ENCODE measurements at regions not wholly inside any gene's neighbourhood (a gene's known extent, or its start where the extent isn't known, plus 50 kb on each side); places are given as distances from the start of the nearest gene placed in this dataset.

DNA sequence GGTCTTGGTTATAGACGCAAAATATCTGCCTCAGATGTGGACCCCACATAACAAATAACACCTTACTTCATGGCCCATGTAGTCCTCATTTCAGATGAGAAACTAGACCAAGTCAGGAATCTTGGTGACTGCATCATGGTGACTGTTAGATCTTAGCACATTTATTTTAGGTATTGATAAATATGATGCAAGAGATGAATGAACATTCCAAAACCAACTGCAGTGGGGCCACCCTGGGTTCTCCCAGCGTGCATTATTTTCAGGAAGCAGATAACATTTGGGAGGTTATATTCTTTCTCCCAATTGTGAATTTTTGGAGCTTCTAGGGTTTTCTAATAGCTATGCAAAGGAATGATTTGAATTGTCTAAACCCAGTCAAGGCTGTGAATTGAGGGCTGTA lies 55.2 kb upstream of the PTGR2 start:
- Histone ChIP-seq H3K27me3 (ENCODE audit: insufficient read depth, low read length) (no peaks in the 10 kb centered on the region), H3K36me3 (ENCODE audit: insufficient read depth, low read length) (no peaks in the 10 kb centered on the region), H3K9me2 (ENCODE audit: low read depth, low read length) (no peaks in the 10 kb centered on the region), H3F3A (ENCODE audit: insufficient read depth, low read length) (no peaks in the 10 kb centered on the region), H3K9ac (ENCODE audit: low read length) (no peak overlapping the region), H3K27ac (ENCODE audit: low read depth, low read length, poor library complexity, severe bottlenecking) (no peak overlapping the region), H2AFZ (ENCODE audit: low read length) (no peak overlapping the region), H3K4me3 (ENCODE audit: low read depth, low read length, poor library complexity, severe bottlenecking) (no peak overlapping the region), H3K9me3 (ENCODE audit: low read length) (no peaks in the 10 kb centered on the region), H3K4me1 (ENCODE audit: insufficient read depth, low read length, severe bottlenecking) (peaks cover 7% of the 10 kb centered on the region), H3K79me2 (ENCODE audit: insufficient read depth, low read length) (no peaks in the 10 kb centered on the region), H3K4me2 (ENCODE audit: low read length) (no peak overlapping the region), H4K20me1 (ENCODE audit: insufficient read depth, low read length) (no peaks in the 10 kb centered on the region)
- no peak for TF ChIP-seq EZH2 (IDR thresholded peaks at IDR 0.05; ENCODE audit: borderline replicate concordance, low read length)
- TF ChIP-seq, protein P1, sequence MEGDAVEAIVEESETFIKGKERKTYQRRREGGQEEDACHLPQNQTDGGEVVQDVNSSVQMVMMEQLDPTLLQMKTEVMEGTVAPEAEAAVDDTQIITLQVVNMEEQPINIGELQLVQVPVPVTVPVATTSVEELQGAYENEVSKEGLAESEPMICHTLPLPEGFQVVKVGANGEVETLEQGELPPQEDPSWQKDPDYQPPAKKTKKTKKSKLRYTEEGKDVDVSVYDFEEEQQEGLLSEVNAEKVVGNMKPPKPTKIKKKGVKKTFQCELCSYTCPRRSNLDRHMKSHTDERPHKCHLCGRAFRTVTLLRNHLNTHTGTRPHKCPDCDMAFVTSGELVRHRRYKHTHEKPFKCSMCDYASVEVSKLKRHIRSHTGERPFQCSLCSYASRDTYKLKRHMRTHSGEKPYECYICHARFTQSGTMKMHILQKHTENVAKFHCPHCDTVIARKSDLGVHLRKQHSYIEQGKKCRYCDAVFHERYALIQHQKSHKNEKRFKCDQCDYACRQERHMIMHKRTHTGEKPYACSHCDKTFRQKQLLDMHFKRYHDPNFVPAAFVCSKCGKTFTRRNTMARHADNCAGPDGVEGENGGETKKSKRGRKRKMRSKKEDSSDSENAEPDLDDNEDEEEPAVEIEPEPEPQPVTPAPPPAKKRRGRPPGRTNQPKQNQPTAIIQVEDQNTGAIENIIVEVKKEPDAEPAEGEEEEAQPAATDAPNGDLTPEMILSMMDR (IDR thresholded peaks at IDR 0.05; ENCODE audit: low read length), result no peak

DNA sequence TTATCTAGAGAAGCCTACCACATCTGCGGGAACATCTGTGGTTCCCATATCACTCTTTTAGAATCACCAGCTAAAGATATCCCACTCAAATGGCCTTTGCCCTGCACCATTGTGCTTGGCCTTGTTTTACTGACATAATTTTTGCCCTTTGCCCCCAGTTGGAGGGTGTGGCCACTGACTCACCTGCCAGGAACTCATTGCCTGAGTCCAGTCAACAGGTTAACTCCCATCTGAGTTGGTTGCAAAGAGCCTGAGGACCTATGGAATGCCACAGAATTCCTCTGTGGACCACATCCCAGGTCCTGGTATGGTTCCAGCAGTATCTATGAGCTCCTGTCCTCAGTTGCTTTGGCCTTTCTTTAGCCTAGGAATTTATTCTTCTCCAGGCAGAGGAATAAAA lies 55.7 kb upstream of the PTGR2 start:
- no peaks in the 10 kb centered on the region for H3K27me3 ChIP-seq (ENCODE audit: insufficient read depth, low read length)
- H3K36me3 ChIP-seq (ENCODE audit: insufficient read depth, low read length), result no peaks in the 10 kb centered on the region
- H4K20me1 ChIP-seq (ENCODE audit: insufficient read depth, low read length), result no peaks in the 10 kb centered on the region
- H3K4me1 ChIP-seq (ENCODE audit: insufficient read depth, low read length, severe bottlenecking), result peaks cover 7% of the 10 kb centered on the region
- no peaks in the 10 kb centered on the region for H3F3A ChIP-seq (ENCODE audit: insufficient read depth, low read length)
- no peak overlapping the region for H2AFZ ChIP-seq (ENCODE audit: low read length)
- no peak overlapping the region for H3K9ac ChIP-seq (ENCODE audit: low read length)
- H3K4me3 ChIP-seq (ENCODE audit: low read depth, low read length, poor library complexity, severe bottlenecking), result no peak overlapping the region
- no peaks in the 10 kb centered on the region for H3K9me3 ChIP-seq (ENCODE audit: low read length)
- H3K27ac ChIP-seq (ENCODE audit: low read depth, low read length, poor library complexity, severe bottlenecking), result no peak overlapping the region
- no peaks in the 10 kb centered on the region for H3K79me2 ChIP-seq (ENCODE audit: insufficient read depth, low read length)
- TF ChIP-seq, protein P1 (IDR thresholded peaks at IDR 0.05; ENCODE audit: low read length), result no peak
- TF ChIP-seq EZH2 (IDR thresholded peaks at IDR 0.05; ENCODE audit: borderline replicate concordance, low read length), result no peak
- H3K4me2 ChIP-seq (ENCODE audit: low read length), result no peak overlapping the region
- no peaks in the 10 kb centered on the region for H3K9me2 ChIP-seq (ENCODE audit: low read depth, low read length)

DNA sequence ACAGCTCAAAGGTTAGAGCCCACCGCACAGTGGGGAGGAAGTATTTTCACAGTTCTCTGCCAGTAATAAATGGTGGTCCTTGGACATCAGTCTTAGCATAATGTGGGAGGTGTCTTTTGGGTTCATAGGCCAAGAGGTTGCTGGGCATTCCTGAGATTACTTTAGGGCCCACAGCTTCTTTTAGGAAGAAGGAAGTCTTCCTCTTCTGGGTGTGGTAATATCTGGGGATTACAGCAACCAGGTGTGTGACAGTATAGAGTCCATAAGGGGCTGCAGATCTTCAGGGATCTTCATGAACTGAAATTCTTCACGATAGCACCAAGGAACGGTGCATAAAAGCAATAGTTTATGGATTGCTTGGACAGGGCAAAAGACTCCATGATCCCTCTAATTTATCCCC lies 56.2 kb upstream of the PTGR2 start:
- no peak overlapping the region for H3K4me3 ChIP-seq (ENCODE audit: low read depth, low read length, poor library complexity, severe bottlenecking)
- TF ChIP-seq EZH2 (IDR thresholded peaks at IDR 0.05; ENCODE audit: borderline replicate concordance, low read length), result no peak
- TF ChIP-seq, protein P1 (IDR thresholded peaks at IDR 0.05; ENCODE audit: low read length), result no peak
- H3K9me3 ChIP-seq (ENCODE audit: low read length), result no peaks in the 10 kb centered on the region
- H3K27me3 ChIP-seq (ENCODE audit: insufficient read depth, low read length), result no peaks in the 10 kb centered on the region
- H4K20me1 ChIP-seq (ENCODE audit: insufficient read depth, low read length), result no peaks in the 10 kb centered on the region
- H2AFZ ChIP-seq (ENCODE audit: low read length), result no peak overlapping the region
- H3K36me3 ChIP-seq (ENCODE audit: insufficient read depth, low read length), result no peaks in the 10 kb centered on the region
- H3K4me2 ChIP-seq (ENCODE audit: low read length), result no peak overlapping the region
- H3K4me1 ChIP-seq (ENCODE audit: insufficient read depth, low read length, severe bottlenecking), result peaks cover 7% of the 10 kb centered on the region
- no peak overlapping the region for H3K27ac ChIP-seq (ENCODE audit: low read depth, low read length, poor library complexity, severe bottlenecking)
- no peaks in the 10 kb centered on the region for H3K79me2 ChIP-seq (ENCODE audit: insufficient read depth, low read length)
- H3F3A ChIP-seq (ENCODE audit: insufficient read depth, low read length), result no peaks in the 10 kb centered on the region
- H3K9ac ChIP-seq (ENCODE audit: low read length), result no peak overlapping the region
- H3K9me2 ChIP-seq (ENCODE audit: low read depth, low read length), result no peaks in the 10 kb centered on the region

All from OCI-LY1 (cell line).